Osteocyte (in vitro differentiated cells): ENCODE measurements at regions not wholly inside any gene's neighbourhood (a gene's known extent, or its start where the extent isn't known, plus 50 kb on each side); places are given as distances from the start of the nearest gene placed in this dataset.

Experiments used
- DNase-seq: peaks from one replicate; pipeline ENCODE4 v3.0.0; 2021; ENCODE audit warnings: mixed read lengths; ENCODE audit not compliant: unreplicated experiment; ENCODE audit errors: extremely low spot score
- H3K27ac Mint-ChIP-seq: one replicate; pipeline ENCODE4 v1.8.0; 2021; ENCODE audit warnings: mild to moderate bottlenecking, mixed read lengths; ENCODE audit not compliant: unreplicated experiment
- H3K27me3 Mint-ChIP-seq: one replicate; pipeline ENCODE4 v1.8.0; 2021; ENCODE audit warnings: mixed read lengths; ENCODE audit not compliant: unreplicated experiment
- H3K36me3 Mint-ChIP-seq: one replicate; pipeline ENCODE4 v1.8.0; 2021; ENCODE audit warnings: mixed read lengths; ENCODE audit not compliant: unreplicated experiment
- H3K4me1 Mint-ChIP-seq: one replicate; pipeline ENCODE4 v1.8.0; 2021; ENCODE audit warnings: mixed read lengths; ENCODE audit not compliant: unreplicated experiment
- H3K4me3 Mint-ChIP-seq: one replicate; pipeline ENCODE4 v1.8.0; 2021; ENCODE audit warnings: mild to moderate bottlenecking, moderate library complexity, mixed read lengths; ENCODE audit not compliant: unreplicated experiment
- H3K9me3 Mint-ChIP-seq: one replicate; pipeline ENCODE4 v1.8.0; 2021; ENCODE audit warnings: mixed read lengths; ENCODE audit not compliant: unreplicated experiment
- TF ChIP-seq, protein P1 (sequence below): fragments of 200-600 bp; sonication (generic); IDR thresholded peaks from 2 replicates; pipeline ENCODE4 v1.5.0; 2021; ENCODE audit warnings: antibody characterized with exemption, mild to moderate bottlenecking, moderate library complexity

DNA sequence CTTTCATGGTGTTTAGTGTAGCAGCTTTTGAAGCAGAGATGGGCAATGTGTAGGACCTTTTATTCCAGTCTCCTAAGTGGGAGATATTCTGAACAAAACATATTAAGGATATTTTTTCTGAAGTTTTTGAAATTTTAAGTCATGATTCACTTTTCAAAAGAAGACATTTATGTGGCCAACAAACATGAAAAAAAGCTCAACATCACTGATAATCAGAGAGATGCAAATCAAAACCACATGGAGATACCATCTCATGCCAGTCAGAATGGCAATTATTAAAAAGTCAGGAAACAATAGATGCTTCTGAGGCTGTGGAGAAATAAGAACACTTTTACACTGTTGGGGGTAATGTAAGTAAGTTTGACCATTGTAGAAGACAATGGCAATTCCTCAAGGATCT is 76.0 kb downstream of the FAT4 start:
- no peaks in the 10 kb centered on the region for H3K27me3 Mint-ChIP-seq
- H3K4me3 Mint-ChIP-seq: peak overlapping the region; percentile 56
- no peak for DNase-seq
- TF ChIP-seq, protein P1, sequence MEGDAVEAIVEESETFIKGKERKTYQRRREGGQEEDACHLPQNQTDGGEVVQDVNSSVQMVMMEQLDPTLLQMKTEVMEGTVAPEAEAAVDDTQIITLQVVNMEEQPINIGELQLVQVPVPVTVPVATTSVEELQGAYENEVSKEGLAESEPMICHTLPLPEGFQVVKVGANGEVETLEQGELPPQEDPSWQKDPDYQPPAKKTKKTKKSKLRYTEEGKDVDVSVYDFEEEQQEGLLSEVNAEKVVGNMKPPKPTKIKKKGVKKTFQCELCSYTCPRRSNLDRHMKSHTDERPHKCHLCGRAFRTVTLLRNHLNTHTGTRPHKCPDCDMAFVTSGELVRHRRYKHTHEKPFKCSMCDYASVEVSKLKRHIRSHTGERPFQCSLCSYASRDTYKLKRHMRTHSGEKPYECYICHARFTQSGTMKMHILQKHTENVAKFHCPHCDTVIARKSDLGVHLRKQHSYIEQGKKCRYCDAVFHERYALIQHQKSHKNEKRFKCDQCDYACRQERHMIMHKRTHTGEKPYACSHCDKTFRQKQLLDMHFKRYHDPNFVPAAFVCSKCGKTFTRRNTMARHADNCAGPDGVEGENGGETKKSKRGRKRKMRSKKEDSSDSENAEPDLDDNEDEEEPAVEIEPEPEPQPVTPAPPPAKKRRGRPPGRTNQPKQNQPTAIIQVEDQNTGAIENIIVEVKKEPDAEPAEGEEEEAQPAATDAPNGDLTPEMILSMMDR: no peak
- H3K36me3 Mint-ChIP-seq: peaks cover 12% of the 10 kb centered on the region
- no peaks in the 10 kb centered on the region for H3K9me3 Mint-ChIP-seq
- peak overlapping the region; percentile 94 for H3K27ac Mint-ChIP-seq
- peaks cover 65% of the 10 kb centered on the region for H3K4me1 Mint-ChIP-seq

DNA sequence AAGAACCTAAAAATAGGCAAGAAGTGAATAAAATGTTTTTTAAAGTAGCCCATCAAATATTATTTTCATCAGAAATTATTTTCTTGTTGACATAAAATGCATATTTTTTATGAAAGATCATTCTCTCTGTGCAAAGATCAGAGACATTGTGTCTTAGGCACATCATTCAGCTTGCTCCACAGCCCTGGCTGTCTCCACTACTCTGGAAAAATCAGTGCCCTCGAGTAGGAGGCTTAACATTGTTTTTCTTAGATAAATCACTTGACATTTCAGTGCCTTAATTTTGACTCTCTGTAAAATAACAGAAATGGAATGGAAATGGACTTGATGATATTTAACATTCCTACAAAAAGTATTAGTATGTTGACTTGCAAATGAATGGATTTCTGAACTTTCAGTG is 77.9 kb downstream of the FAT4 start:
- Mint-ChIP-seq H3K27me3 (no peaks in the 10 kb centered on the region), H3K9me3 (no peaks in the 10 kb centered on the region), H3K4me1 (peaks cover 69% of the 10 kb centered on the region), H3K27ac (peak overlapping the region; percentile 50), H3K4me3 (no peak overlapping the region), H3K36me3 (peaks cover 12% of the 10 kb centered on the region)
- no peak for DNase-seq
- TF ChIP-seq, protein P1: no peak

DNA sequence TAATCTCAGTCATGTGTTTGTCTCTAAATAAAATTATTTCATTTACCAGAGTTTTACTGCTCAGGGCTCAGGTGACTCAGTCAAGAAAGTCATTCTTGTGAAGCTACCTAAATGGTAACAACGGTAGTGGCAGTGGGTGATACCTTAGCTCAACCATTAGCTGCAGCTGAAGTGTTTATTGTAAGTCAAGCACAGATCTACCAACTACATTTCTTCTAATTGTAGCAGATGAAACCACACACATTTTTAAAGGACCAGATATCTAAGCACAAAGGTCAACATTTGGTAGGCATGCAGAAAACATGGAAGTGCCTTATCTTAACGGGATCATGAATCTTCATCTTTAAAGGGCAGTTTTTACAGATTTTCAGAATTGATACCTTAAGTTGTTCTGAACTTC is 79.1 kb downstream of the FAT4 start:
- peaks cover 68% of the 10 kb centered on the region for H3K4me1 Mint-ChIP-seq
- no peak overlapping the region for H3K4me3 Mint-ChIP-seq

DNA sequence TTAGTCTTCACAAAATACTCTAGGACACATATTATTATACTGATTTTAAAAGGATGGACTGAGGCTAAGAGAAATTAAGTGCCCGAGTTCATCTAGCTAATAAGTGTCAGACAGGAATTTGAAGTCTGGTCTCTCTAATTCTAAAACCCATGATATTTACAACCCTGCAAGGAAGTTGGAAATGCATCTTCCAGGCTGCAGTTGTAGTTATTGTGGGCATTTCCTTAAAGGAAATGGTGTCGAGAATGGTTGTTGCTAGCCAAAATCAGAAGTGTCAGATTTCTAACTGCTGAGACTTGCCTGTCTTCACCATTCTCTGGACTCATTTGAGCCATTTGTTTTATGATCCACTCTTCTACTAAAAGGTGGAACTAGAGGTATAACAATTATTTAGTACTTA is 82.5 kb downstream of the FAT4 start:
- TF ChIP-seq, protein P1: no peak
- no peak overlapping the region for H3K27ac Mint-ChIP-seq
- no peaks in the 10 kb centered on the region for H3K27me3 Mint-ChIP-seq
- no peaks in the 10 kb centered on the region for H3K9me3 Mint-ChIP-seq
- H3K4me1 Mint-ChIP-seq: peaks cover 52% of the 10 kb centered on the region
- H3K36me3 Mint-ChIP-seq: peaks cover 24% of the 10 kb centered on the region
- DNase-seq: no peak
- no peak overlapping the region for H3K4me3 Mint-ChIP-seq

More for the DNA sequence above, 79.1 kb downstream of the FAT4 start:
- Mint-ChIP-seq H3K36me3 (peaks cover 16% of the 10 kb centered on the region), H3K9me3 (no peaks in the 10 kb centered on the region), H3K27me3 (no peaks in the 10 kb centered on the region), H3K27ac (no peak overlapping the region)
- DNase-seq: no peak
- TF ChIP-seq, protein P1: no peak

DNA sequence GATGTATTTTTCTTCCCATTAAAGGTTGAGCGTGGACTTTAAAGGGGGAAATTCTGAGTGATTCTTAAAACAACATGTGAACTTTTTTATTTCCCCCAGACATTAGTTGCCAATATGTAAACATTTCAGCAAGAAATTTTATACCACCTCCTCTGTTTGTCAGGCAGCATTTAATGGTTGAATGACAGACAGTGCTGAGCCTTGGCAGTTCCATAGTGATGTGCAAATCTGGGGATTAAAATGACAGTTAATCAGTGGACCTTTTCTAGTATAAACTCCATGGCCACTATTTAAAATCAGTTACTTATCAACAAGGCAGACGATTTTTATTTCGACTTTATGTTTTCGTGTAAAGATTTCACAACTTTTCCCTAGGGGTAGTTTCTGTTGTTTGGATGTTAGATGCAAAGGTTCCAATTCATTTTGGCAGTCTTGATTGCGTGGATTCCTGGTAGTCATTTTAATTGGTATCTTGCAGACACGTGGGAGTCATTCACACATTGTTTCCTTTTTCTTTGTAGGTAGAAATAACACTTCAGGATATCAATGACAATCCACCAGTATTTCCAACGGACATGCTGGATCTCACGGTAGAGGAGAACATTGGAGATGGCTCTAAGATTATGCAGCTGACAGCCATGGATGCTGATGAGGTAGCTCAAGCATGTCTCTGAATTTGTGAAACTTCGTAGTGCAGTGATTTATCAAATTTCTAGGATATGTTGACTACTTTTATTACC is 83.7 kb downstream of the FAT4 start:
- no peaks in the 10 kb centered on the region for H3K27me3 Mint-ChIP-seq
- H3K36me3 Mint-ChIP-seq: peaks cover 31% of the 10 kb centered on the region
- peaks cover 48% of the 10 kb centered on the region for H3K4me1 Mint-ChIP-seq
- DNase-seq: no peak
- TF ChIP-seq, protein P1: no peak
- peak overlapping the region; percentile 57 for H3K27ac Mint-ChIP-seq
- H3K4me3 Mint-ChIP-seq: no peak overlapping the region
- no peaks in the 10 kb centered on the region for H3K9me3 Mint-ChIP-seq
